Osteoblast (primary cell): ENCODE measurements at regions not wholly inside any gene's neighbourhood (a gene's known extent, or its start where the extent isn't known, plus 50 kb on each side); places are given as distances from the start of the nearest gene placed in this dataset.

ENCODE experiments used
- DNase-seq: peaks from one replicate; pipeline ENCODE4 v3.0.0; 2011; ENCODE audit warnings: low spot score, mixed read lengths; ENCODE audit not compliant: insufficient read length; ENCODE audit errors: missing footprints
- H2AFZ ChIP-seq: 2 replicates; pipeline ENCODE4 v1.6.0; 2011; ENCODE audit warnings: mild to moderate bottlenecking, low read length
- H3K27ac ChIP-seq: 2 replicates; pipeline ENCODE4 v1.5.1; 2011; ENCODE audit warnings: mild to moderate bottlenecking, low read depth, low read length, moderate library complexity
- H3K27me3 ChIP-seq: 2 replicates; pipeline ENCODE4 v1.6.0; 2012; ENCODE audit warnings: mild to moderate bottlenecking, control low read depth, inconsistent platforms, low read length, moderate library complexity; ENCODE audit not compliant: insufficient read depth
- H3K36me3 ChIP-seq: 2 replicates; pipeline ENCODE4 v1.5.1; 2011; ENCODE audit warnings: mild to moderate bottlenecking, low read length, control low read depth, moderate library complexity; ENCODE audit not compliant: insufficient read depth
- H3K4me1 ChIP-seq: 2 replicates; pipeline ENCODE4 v1.5.1; 2011; ENCODE audit warnings: mild to moderate bottlenecking, low read length, control low read depth, moderate library complexity; ENCODE audit not compliant: insufficient read depth
- H3K4me2 ChIP-seq: 2 replicates; pipeline ENCODE4 v1.6.0; 2011; ENCODE audit warnings: mild to moderate bottlenecking, low read length; ENCODE audit not compliant: insufficient read depth
- H3K4me3 ChIP-seq: fragments of 200-600 bp; sonication (generic); 3 replicates; pipeline ENCODE4 v1.5.1; 2012; ENCODE audit warnings: mild to moderate bottlenecking, low read length, inconsistent platforms; ENCODE audit not compliant: insufficient read depth
- H3K79me2 ChIP-seq: 2 replicates; pipeline ENCODE4 v1.6.0; 2012; ENCODE audit warnings: mild to moderate bottlenecking, low read length, control low read depth, inconsistent platforms; ENCODE audit not compliant: insufficient read depth
- H3K9me3 ChIP-seq: 2 replicates; pipeline ENCODE4 v1.5.1; 2011; ENCODE audit warnings: low read depth, low read length, control low read depth
- H4K20me1 ChIP-seq: 2 replicates; pipeline ENCODE4 v1.6.0; 2012; ENCODE audit warnings: mild to moderate bottlenecking, low read length, control low read depth; ENCODE audit not compliant: insufficient read depth
- TF ChIP-seq, protein P1 (sequence below): IDR thresholded peaks from 2 replicates; pipeline ENCODE4 v1.5.1; 2011; ENCODE audit warnings: mild to moderate bottlenecking, low read depth, low read length, moderate library complexity; ENCODE audit errors: extremely low read depth

DNA sequence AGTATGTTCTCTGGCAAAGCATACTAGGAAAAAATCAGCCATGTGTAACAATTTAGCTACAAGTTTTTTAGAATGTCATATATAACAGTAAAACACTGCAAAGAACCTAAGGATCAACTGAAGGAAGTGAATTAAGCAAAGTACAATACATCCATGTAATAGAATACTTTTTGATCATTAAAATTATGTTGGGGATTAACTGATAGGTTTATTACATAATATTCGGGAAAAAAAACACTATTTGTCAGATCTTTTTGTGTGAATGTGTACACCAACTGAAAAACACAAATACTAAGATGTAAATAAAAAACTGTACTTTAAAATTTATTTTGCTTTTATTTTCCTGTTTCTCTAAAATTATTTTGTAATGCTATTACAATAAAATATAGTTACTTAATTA is 185.5 kb upstream of the DYNLRB2 start:
- no peak overlapping the region for H3K4me2 ChIP-seq
- TF ChIP-seq, protein P1, sequence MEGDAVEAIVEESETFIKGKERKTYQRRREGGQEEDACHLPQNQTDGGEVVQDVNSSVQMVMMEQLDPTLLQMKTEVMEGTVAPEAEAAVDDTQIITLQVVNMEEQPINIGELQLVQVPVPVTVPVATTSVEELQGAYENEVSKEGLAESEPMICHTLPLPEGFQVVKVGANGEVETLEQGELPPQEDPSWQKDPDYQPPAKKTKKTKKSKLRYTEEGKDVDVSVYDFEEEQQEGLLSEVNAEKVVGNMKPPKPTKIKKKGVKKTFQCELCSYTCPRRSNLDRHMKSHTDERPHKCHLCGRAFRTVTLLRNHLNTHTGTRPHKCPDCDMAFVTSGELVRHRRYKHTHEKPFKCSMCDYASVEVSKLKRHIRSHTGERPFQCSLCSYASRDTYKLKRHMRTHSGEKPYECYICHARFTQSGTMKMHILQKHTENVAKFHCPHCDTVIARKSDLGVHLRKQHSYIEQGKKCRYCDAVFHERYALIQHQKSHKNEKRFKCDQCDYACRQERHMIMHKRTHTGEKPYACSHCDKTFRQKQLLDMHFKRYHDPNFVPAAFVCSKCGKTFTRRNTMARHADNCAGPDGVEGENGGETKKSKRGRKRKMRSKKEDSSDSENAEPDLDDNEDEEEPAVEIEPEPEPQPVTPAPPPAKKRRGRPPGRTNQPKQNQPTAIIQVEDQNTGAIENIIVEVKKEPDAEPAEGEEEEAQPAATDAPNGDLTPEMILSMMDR: no peak
- no peaks in the 10 kb centered on the region for H4K20me1 ChIP-seq

DNA sequence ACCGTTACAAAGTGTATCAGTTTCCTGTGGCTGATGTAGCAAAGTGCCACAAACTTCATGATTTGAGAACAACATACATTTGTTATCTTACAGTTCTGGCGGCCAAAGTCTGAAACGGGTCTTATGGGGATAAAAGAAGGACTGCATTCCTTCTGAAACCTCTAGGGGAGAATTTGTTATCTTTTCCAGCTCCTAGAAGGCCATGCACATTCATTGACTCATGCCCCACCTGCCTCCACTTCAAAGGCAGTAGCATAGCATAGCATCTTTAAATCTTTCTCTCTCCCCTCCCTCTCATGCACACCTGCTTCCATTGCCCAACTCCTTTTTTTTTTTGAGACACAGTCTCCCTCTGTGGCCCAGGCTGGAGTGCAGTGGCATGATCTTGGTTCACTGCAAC is 190.7 kb upstream of the DYNLRB2 start:
- no peaks in the 10 kb centered on the region for H3K79me2 ChIP-seq
- H3K36me3 ChIP-seq: no peaks in the 10 kb centered on the region
- H3K27me3 ChIP-seq: no peaks in the 10 kb centered on the region
- DNase-seq: no peak
- no peak overlapping the region for H3K4me3 ChIP-seq
- no peaks in the 10 kb centered on the region for H3K9me3 ChIP-seq
- no peak overlapping the region for H3K27ac ChIP-seq
- peaks cover 10% of the 10 kb centered on the region for H3K4me1 ChIP-seq
- no peak overlapping the region for H3K4me2 ChIP-seq
- H4K20me1 ChIP-seq: no peaks in the 10 kb centered on the region
- H2AFZ ChIP-seq: no peak overlapping the region
- TF ChIP-seq, protein P1: no peak

More for the DNA sequence above, 185.5 kb upstream of the DYNLRB2 start:
- H3K27me3 ChIP-seq: no peaks in the 10 kb centered on the region
- no peaks in the 10 kb centered on the region for H3K36me3 ChIP-seq
- H3K4me3 ChIP-seq: no peak overlapping the region
- no peaks in the 10 kb centered on the region for H3K9me3 ChIP-seq
- no peak overlapping the region for H2AFZ ChIP-seq
- H3K4me1 ChIP-seq: no peaks in the 10 kb centered on the region
- no peaks in the 10 kb centered on the region for H3K79me2 ChIP-seq
- no peak for DNase-seq
- no peak overlapping the region for H3K27ac ChIP-seq

DNA sequence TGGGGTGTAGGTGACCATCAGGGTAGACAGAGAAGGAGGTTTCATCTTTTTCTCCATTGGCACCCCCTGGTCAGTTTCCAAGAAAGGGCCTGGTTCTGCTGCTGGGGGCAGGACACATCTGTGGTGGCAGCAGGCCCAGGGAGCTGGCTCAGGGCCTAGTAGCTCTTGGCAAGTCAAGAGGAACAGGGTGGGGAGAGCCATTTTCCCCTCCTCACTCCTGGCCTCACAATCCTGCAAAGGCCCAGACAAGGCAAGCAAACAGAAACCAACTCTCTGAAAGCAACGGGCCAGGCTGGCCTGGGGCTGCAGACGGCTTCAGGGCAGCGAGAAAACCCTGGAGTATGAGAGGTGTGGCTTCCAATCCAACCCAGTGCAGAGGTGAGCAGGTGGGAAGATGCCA is 192.9 kb upstream of the DYNLRB2 start:
- H3K27me3 ChIP-seq: no peaks in the 10 kb centered on the region
- H3K27ac ChIP-seq: no peak overlapping the region
- no peak overlapping the region for H2AFZ ChIP-seq
- no peak overlapping the region for H3K4me3 ChIP-seq
- peaks cover 10% of the 10 kb centered on the region for H3K4me1 ChIP-seq
- peak overlapping the region; percentile 9 for H3K4me2 ChIP-seq
- no peak for DNase-seq
- no peaks in the 10 kb centered on the region for H3K36me3 ChIP-seq
- TF ChIP-seq, protein P1: no peak
- no peaks in the 10 kb centered on the region for H3K9me3 ChIP-seq
- H3K79me2 ChIP-seq: no peaks in the 10 kb centered on the region
- H4K20me1 ChIP-seq: no peaks in the 10 kb centered on the region

DNA sequence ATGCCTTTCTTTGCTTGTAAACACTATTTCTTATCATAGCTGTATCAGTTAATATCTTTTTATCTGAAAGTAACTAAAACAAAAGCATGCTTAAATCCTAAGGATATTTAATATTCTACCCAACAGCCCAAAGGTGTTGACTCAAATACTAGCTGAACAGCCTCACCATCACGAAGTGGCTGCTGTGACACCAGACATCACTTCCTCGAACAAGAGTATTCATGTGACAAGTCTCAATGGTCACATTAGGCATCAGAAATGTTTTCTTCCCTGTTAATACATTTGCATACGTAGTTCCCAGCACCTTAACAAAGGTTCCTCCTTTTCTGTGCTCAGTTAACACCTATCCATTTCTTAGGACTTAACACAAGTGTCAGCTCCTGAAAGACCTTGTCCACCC is 193.8 kb upstream of the DYNLRB2 start:
- no peak for DNase-seq
- Histone ChIP-seq H3K4me3 (no peak overlapping the region), H3K36me3 (no peaks in the 10 kb centered on the region), H3K79me2 (no peaks in the 10 kb centered on the region), H3K9me3 (no peaks in the 10 kb centered on the region), H2AFZ (no peak overlapping the region), H3K27ac (no peak overlapping the region), H3K27me3 (no peaks in the 10 kb centered on the region), H3K4me2 (no peak overlapping the region), H4K20me1 (no peaks in the 10 kb centered on the region), H3K4me1 (peaks cover 10% of the 10 kb centered on the region)
- TF ChIP-seq, protein P1: no peak
